Kidney tubule cell (primary cell): ENCODE measurements at regions not wholly inside any gene's neighbourhood (a gene's known extent, or its start where the extent isn't known, plus 50 kb on each side); places are given as distances from the start of the nearest gene placed in this dataset.
"Not testable (repeated sequence)": the region's sequence is repeated elsewhere in the genome, so short reads cannot be mapped to it uniquely, and the experiment has no call there.

Experiments
- DNase-seq: peaks from one replicate; pipeline ENCODE4 v3.0.0-alpha.2; 2018; ENCODE audit warnings: low spot score

- DNase-seq = no peak
Observed at GRCh38 chr16:22678311-22678710, 135.7 kb upstream of the HS3ST2 start.

GRCh38 chr16:22681554-22682291, 132.2 kb upstream of the HS3ST2 start:
- no peak for DNase-seq

GRCh38 chr16:22683258-22683657, 130.7 kb upstream of the HS3ST2 start:
- no peak for DNase-seq

- DNase-seq = no peak
Observed at GRCh38 chr16:22683730-22684573, 130.0 kb upstream of the HS3ST2 start.

- no peak for DNase-seq
Observed at GRCh38 chr16:22684574-22685458, 129.1 kb upstream of the HS3ST2 start.

- DNase-seq = no peak
Observed at GRCh38 chr16:22685459-22685830, 128.5 kb upstream of the HS3ST2 start.

- DNase-seq = no peak
Observed at GRCh38 chr16:22687031-22687530, 126.9 kb upstream of the HS3ST2 start.

GRCh38 chr16:22688463-22688862, 125.5 kb upstream of the HS3ST2 start:
- no peak for DNase-seq

- DNase-seq = no peak
Observed at GRCh38 chr16:22688930-22689329, 125.0 kb upstream of the HS3ST2 start.

- DNase-seq = no peak
Observed at GRCh38 chr16:22691335-22691734, 122.6 kb upstream of the HS3ST2 start.

- DNase-seq = no peak
Observed at GRCh38 chr16:22692034-22692433, 121.9 kb upstream of the HS3ST2 start.

GRCh38 chr16:22692916-22693637, 120.9 kb upstream of the HS3ST2 start:
- DNase-seq = no peak

GRCh38 chr16:22693638-22694340, 120.2 kb upstream of the HS3ST2 start:
- no peak for DNase-seq

- no peak for DNase-seq
Observed at GRCh38 chr16:22694887-22695382, 119.0 kb upstream of the HS3ST2 start.

GRCh38 chr16:22695773-22696172, 118.2 kb upstream of the HS3ST2 start:
- not testable (repeated sequence) for DNase-seq

- no peak for DNase-seq
Observed at GRCh38 chr16:22699356-22699755, 114.6 kb upstream of the HS3ST2 start.

GRCh38 chr16:22705799-22706198, 108.2 kb upstream of the HS3ST2 start:
- DNase-seq = no peak

GRCh38 chr16:22710326-22710725, 103.6 kb upstream of the HS3ST2 start:
- no peak for DNase-seq

- DNase-seq = no peak
Observed at GRCh38 chr16:22711847-22712246, 102.1 kb upstream of the HS3ST2 start.

- no peak for DNase-seq
Observed at GRCh38 chr16:22712471-22712870, 101.5 kb upstream of the HS3ST2 start.

- not testable (repeated sequence) for DNase-seq
Observed at GRCh38 chr16:22718598-22718997, 95.4 kb upstream of the HS3ST2 start.
